Cardiac muscle cell (in vitro differentiated cells and primary cell): ENCODE measurements at regions not wholly inside any gene's neighbourhood (a gene's known extent, or its start where the extent isn't known, plus 50 kb on each side); places are given as distances from the start of the nearest gene placed in this dataset.

ENCODE experiments used
- DNase-seq, 2 donors: peaks; one replicate each; pipeline versions ENCODE4 v3.0.0 to v3.0.0-alpha.2; 2010 to 2017; ENCODE audit warnings: low read depth in 1 of 2, low spot score in 1 of 2
- H3K27ac ChIP-seq: fragments of 200-600 bp; sonication (generic); 2 replicates; pipeline ENCODE4 v1.5.1; 2016
- H3K27me3 ChIP-seq: fragments of 200-600 bp; sonication (generic); 2 replicates; pipeline ENCODE4 v1.6.0; 2016; ENCODE audit warnings: control low read depth
- H3K36me3 ChIP-seq: fragments of 200-600 bp; sonication (generic); 2 replicates; pipeline ENCODE4 v1.5.1; 2016; ENCODE audit warnings: control low read depth
- H3K4me1 ChIP-seq: fragments of 200-600 bp; sonication (generic); 2 replicates; pipeline ENCODE4 v1.8.1; 2017; ENCODE audit warnings: low read depth, mild to moderate bottlenecking, mixed run types
- H3K4me3 ChIP-seq: fragments of 200-600 bp; sonication (generic); 2 replicates; pipeline ENCODE4 v1.5.1; 2016; ENCODE audit warnings: mild to moderate bottlenecking
- H3K9me3 ChIP-seq: fragments of 200-600 bp; sonication (generic); 2 replicates; pipeline ENCODE4 v1.5.1; 2017; ENCODE audit warnings: low read depth, mild to moderate bottlenecking, control low read depth
- TF ChIP-seq, protein P1 (sequence below): IDR thresholded peaks from 2 replicates; pipeline ENCODE4 v1.5.1; 2012; ENCODE audit warnings: low read depth, mild to moderate bottlenecking, low read length

DNA sequence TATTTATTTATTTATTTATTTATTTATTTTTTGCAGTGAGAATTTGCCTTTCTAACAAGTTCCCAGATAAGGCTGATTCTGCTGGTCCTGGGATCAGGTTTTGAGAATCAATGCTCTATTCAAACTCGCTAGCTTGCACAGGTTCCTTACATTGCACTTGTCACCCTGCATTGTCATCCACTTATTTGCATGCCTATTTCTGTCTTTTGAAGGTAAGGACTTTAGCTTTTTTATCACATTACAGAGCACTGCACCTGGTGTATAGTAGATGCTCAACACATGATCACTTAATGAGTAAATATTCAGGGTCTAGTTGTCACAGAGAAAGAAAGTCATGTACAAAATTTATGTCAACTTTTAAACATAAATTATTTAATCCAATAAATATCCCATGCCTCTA, 219.7 kb upstream of the BTG1 start:
- no peak for DNase-seq
- no peak overlapping the region for H3K27ac ChIP-seq
- TF ChIP-seq, protein P1, sequence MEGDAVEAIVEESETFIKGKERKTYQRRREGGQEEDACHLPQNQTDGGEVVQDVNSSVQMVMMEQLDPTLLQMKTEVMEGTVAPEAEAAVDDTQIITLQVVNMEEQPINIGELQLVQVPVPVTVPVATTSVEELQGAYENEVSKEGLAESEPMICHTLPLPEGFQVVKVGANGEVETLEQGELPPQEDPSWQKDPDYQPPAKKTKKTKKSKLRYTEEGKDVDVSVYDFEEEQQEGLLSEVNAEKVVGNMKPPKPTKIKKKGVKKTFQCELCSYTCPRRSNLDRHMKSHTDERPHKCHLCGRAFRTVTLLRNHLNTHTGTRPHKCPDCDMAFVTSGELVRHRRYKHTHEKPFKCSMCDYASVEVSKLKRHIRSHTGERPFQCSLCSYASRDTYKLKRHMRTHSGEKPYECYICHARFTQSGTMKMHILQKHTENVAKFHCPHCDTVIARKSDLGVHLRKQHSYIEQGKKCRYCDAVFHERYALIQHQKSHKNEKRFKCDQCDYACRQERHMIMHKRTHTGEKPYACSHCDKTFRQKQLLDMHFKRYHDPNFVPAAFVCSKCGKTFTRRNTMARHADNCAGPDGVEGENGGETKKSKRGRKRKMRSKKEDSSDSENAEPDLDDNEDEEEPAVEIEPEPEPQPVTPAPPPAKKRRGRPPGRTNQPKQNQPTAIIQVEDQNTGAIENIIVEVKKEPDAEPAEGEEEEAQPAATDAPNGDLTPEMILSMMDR: no peak
- H3K27me3 ChIP-seq: no peaks in the 10 kb centered on the region
- no peaks in the 10 kb centered on the region for H3K9me3 ChIP-seq
- H3K4me3 ChIP-seq: no peak overlapping the region
- no peaks in the 10 kb centered on the region for H3K36me3 ChIP-seq
- H3K4me1 ChIP-seq: peaks cover 13% of the 10 kb centered on the region

DNA sequence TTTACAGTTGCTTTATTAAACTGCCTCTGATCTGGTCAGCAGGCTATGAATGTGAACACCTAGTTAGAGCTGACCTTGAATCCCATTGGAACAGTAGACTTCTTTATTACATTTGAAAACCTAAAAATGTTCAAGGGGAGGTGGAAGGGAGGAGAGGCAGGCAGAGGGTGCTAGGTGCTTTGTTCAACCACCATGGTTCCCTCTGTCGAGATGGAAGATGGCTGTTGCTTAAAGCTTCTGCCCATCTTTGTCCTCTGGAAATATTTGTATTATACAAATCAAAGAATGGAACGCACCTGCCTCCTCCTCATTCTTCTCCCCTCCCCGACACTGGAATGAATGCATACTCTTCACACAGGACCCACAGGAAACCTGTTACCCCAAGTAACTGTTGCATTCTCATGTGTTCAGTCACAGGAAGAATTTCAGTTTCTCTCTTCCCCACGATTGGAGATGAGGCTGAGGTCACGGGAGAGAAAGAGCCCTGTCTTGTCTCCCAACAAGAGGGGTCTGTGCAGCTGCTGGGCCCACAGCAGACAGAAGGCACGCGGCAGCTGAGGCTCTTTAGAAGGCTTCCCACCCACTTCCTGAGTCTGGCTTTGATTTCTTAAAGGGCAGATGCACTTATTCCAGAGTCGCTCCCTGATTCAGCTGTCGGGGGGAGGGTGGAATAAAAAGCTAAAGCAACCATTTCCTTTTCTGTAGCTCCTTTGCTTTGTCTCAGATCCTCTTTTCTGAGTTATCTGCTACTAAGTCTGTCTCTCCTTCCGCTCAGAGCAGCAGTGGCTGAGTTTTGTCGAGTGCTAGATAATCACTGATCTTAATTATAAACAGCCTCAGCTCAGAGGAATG, 217.9 kb upstream of the BTG1 start:
- Histone ChIP-seq H3K27ac (peak overlapping the region; percentile 60), H3K4me3 (no peak overlapping the region)

DNA sequence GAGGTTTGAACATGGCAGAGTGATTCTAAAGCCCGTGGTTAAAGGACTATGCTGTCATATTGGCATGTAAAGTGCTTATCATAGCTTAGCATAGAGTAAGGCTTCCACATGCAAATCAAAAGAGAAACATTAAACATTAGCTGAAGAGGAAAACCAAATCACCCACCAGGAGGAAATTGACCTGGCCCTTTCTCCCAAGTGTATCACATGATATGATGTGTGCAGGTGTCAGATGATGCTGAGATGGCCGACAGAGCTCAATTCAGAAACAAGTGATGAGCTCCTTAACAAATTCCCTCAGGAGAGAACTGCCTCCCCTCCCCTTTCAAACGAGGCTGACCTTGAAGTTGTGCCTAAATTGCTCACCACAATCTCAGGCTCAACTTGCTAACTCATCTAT, 217.1 kb upstream of the BTG1 start:
- Histone ChIP-seq H3K9me3 (no peaks in the 10 kb centered on the region), H3K36me3 (no peaks in the 10 kb centered on the region), H3K27ac (peak overlapping the region; percentile 60), H3K27me3 (no peaks in the 10 kb centered on the region), H3K4me1 (peaks cover 17% of the 10 kb centered on the region), H3K4me3 (no peak overlapping the region)
- TF ChIP-seq, protein P1: no peak
- DNase-seq: no peak

More for the DNA sequence above, 217.9 kb upstream of the BTG1 start:
- Histone ChIP-seq H3K36me3 (no peaks in the 10 kb centered on the region), H3K27me3 (no peaks in the 10 kb centered on the region), H3K4me1 (peaks cover 13% of the 10 kb centered on the region), H3K9me3 (no peaks in the 10 kb centered on the region)
- TF ChIP-seq, protein P1: no peak
- peak; percentile 13 to 48 for DNase-seq

DNA sequence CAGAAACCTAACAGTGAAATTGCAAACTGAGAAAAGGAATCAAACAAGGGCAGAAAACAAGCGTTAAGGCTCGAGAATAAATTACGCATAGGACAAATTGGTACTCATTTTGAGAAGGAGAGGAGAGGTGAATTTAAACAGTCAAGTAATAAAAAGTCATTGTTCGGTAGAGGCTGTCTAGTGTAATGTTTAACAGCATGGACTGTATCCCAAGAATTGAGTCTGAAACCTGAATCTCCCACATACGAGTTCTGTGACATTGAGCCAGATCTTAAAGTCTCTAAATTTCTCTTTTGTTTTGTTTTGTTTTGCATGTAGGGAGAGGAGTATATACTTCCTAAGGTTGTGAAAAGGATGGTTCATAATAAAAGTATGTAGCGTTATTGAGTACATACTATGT, 216.5 kb upstream of the BTG1 start:
- Histone ChIP-seq H3K27me3 (no peaks in the 10 kb centered on the region), H3K36me3 (no peaks in the 10 kb centered on the region), H3K27ac (no peak overlapping the region), H3K9me3 (no peaks in the 10 kb centered on the region), H3K4me3 (no peak overlapping the region), H3K4me1 (peaks cover 18% of the 10 kb centered on the region)
- TF ChIP-seq, protein P1: no peak
- no peak for DNase-seq

DNA sequence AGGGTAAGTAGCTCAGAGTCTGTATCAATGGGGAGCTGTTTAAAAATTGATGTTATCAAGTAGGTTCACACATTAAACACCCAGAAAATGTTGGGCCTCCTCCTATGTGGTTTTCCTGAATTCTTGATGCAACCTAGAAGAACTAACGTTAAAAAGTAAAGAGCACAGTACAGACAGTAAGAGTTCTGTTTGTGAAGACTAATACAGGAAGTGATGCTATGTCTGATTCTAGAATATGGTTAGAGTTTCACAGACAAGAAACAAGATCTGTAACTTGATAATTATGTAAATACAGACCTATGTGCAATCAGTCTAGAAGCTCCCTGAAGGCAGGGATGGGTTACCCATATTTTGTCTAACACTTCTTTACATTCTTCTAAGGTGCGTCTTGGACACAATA, 214.9 kb upstream of the BTG1 start:
- Histone ChIP-seq H3K4me3 (no peak overlapping the region), H3K27ac (no peak overlapping the region), H3K36me3 (no peaks in the 10 kb centered on the region), H3K27me3 (no peaks in the 10 kb centered on the region), H3K4me1 (peaks cover 18% of the 10 kb centered on the region), H3K9me3 (no peaks in the 10 kb centered on the region)
- no peak for DNase-seq
- TF ChIP-seq, protein P1: no peak
